GM21390 (cell line): ENCODE measurements at regions not wholly inside any gene's neighbourhood (a gene's known extent, or its start where the extent isn't known, plus 50 kb on each side); places are given as distances from the start of the nearest gene placed in this dataset.

Source experiments
- ATAC-seq: cut with Tn5 transposase; IDR thresholded peaks from one replicate; pipeline ENCODE4 v1.9.1; 2021; ENCODE audit not compliant: unreplicated experiment

- no peak for ATAC-seq
Measured at GRCh38 chr3:55244247-55244646, 242.9 kb downstream of the WNT5A start.

- ATAC-seq, result no peak
Measured at GRCh38 chr3:55243678-55244077, 243.4 kb downstream of the WNT5A start.

- no peak for ATAC-seq
Measured at GRCh38 chr3:55242921-55243320, 244.2 kb downstream of the WNT5A start.

- ATAC-seq, result no peak
Measured at GRCh38 chr3:55241098-55241497, 246.0 kb downstream of the WNT5A start.

GRCh38 chr3:55235416-55235815 is 251.7 kb downstream of the WNT5A start:
- ATAC-seq, result no peak

GRCh38 chr3:55226696-55227095 is 260.4 kb downstream of the WNT5A start:
- ATAC-seq, result no peak

- no peak for ATAC-seq
Measured at GRCh38 chr3:55218577-55218976, 268.5 kb downstream of the WNT5A start.

- ATAC-seq, result no peak
Measured at GRCh38 chr3:55207744-55208143, 279.4 kb downstream of the WNT5A start.

- no peak for ATAC-seq
Measured at GRCh38 chr3:55205990-55206389, 278.1 kb upstream of the LRTM1 start.

- ATAC-seq, result no peak
Measured at GRCh38 chr3:55204417-55204816, 276.6 kb upstream of the LRTM1 start.

GRCh38 chr3:55203546-55203945 is 275.7 kb upstream of the LRTM1 start:
- no peak for ATAC-seq

GRCh38 chr3:55203006-55203405 is 275.1 kb upstream of the LRTM1 start:
- no peak for ATAC-seq

- no peak for ATAC-seq
Measured at GRCh38 chr3:55202326-55202725, 274.5 kb upstream of the LRTM1 start.

- no peak for ATAC-seq
Measured at GRCh38 chr3:55201779-55202178, 273.9 kb upstream of the LRTM1 start.

GRCh38 chr3:55200906-55201305 is 273.0 kb upstream of the LRTM1 start:
- no peak for ATAC-seq

GRCh38 chr3:55198554-55198953 is 270.7 kb upstream of the LRTM1 start:
- ATAC-seq, result no peak

GRCh38 chr3:55197021-55197420 is 269.2 kb upstream of the LRTM1 start:
- no peak for ATAC-seq

GRCh38 chr3:55196495-55196894 is 268.6 kb upstream of the LRTM1 start:
- ATAC-seq, result no peak

- no peak for ATAC-seq
Measured at GRCh38 chr3:55194376-55194775, 266.5 kb upstream of the LRTM1 start.

GRCh38 chr3:55191911-55192775 is 264.3 kb upstream of the LRTM1 start:
- ATAC-seq, result no peak

GRCh38 chr3:55190331-55190730 is 262.5 kb upstream of the LRTM1 start:
- ATAC-seq, result no peak

GRCh38 chr3:55189359-55189801 is 261.5 kb upstream of the LRTM1 start:
- no peak for ATAC-seq

- ATAC-seq, result no peak
Measured at GRCh38 chr3:55185380-55185779, 257.5 kb upstream of the LRTM1 start.
